ENCODE measurements at regions not wholly inside any gene's neighbourhood (a gene's known extent, or its start where the extent isn't known, plus 50 kb on each side); places are given as distances from the start of the nearest gene placed in this dataset.

DNA sequence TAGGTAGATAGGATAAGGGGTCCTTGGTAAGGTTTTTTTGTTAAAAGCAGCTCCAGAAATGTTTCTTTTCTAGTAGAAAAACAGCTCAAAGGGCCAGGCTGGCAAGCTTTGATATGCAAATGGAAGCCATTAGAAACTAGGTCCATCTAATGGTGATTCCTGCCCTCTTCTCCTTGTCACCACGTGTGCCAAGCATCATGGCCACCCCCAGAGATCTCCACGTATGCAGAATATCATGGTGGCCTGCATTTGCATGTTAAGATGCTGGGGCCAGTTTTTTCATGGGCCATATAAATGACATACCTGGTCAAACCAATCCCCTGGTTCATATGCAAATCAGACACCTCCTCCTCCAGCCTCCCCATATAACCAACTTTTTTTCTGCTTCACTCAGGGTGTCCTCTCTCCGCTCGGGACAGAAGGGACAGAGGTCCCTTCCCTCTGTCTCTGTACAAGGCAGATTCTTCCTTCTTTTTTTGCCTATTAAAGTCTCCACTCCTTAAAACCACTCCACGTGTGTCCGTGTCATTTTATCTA lies 1335.9 kb downstream of the UQCRFS1 start:
- no peak overlapping the region for H3K4me3 ChIP-seq
- no peaks in the 10 kb centered on the region for H3K9me3 ChIP-seq (replicated peaks; ENCODE audit: control insufficient read depth, insufficient read depth, low read length)
- no peak overlapping the region for H3K9ac ChIP-seq (ENCODE audit: control insufficient read depth, insufficient read depth, low read length)
- no TSS peak for BruUV-seq (replicated peaks)
- H2AFZ ChIP-seq (ENCODE audit: control insufficient read depth, low read depth, low read length) = no peak overlapping the region
- H4K20me1 ChIP-seq (ENCODE audit: control insufficient read depth, insufficient read depth) = no peaks in the 10 kb centered on the region
- DNase-seq (ENCODE audit: low read depth, low spot score) (no peak), FAIRE-seq (no peak), ATAC-seq (no peak)
- TF ChIP-seq EP300 (IDR thresholded peaks at IDR 0.05; ENCODE audit: borderline replicate concordance in 1 of 2, control insufficient read depth in 1 of 2, low read depth in 2 of 2, low read length in 2 of 2) (no peak), CHD4 (IDR thresholded peaks at IDR 0.05) (no peak), BRCA1 (IDR thresholded peaks at IDR 0.05; ENCODE audit: low read depth, low read length) (no peak), RB1 (IDR thresholded peaks at IDR 0.05; ENCODE audit: borderline replicate concordance) (no peak), SREBF1 (IDR thresholded peaks at IDR 0.05; ENCODE audit: low read length) (no peak), MYB (IDR thresholded peaks at IDR 0.05; ENCODE audit: borderline replicate concordance, low read depth, low read length) (no peak), RAD51 (IDR thresholded peaks at IDR 0.05) (no peak), CREM (IDR thresholded peaks at IDR 0.05; ENCODE audit: low read depth) (no peak), NFYA (IDR thresholded peaks at IDR 0.05; ENCODE audit: borderline replicate concordance, low read depth, low read length) (no peak), ZNF24 (IDR thresholded peaks at IDR 0.05) (no peak), MTA3 (IDR thresholded peaks at IDR 0.05; ENCODE audit: borderline replicate concordance, low read length) (no peak), ZBTB40 (IDR thresholded peaks at IDR 0.05; ENCODE audit: borderline replicate concordance) (no peak)
- TF ChIP-seq, protein P1, sequence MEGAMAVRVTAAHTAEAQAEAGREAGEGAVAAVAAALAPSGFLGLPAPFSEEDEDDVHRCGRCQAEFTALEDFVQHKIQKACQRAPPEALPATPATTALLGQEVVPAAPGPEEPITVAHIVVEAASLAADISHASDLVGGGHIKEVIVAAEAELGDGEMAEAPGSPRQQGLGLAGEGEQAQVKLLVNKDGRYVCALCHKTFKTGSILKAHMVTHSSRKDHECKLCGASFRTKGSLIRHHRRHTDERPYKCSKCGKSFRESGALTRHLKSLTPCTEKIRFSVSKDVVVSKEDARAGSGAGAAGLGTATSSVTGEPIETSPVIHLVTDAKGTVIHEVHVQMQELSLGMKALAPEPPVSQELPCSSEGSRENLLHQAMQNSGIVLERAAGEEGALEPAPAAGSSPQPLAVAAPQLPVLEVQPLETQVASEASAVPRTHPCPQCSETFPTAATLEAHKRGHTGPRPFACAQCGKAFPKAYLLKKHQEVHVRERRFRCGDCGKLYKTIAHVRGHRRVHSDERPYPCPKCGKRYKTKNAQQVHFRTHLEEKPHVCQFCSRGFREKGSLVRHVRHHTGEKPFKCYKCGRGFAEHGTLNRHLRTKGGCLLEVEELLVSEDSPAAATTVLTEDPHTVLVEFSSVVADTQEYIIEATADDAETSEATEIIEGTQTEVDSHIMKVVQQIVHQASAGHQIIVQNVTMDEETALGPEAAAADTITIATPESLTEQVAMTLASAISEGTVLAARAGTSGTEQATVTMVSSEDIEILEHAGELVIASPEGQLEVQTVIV (IDR thresholded peaks at IDR 0.05; ENCODE audit: borderline replicate concordance, partially characterized antibody) = no peak
- 28% methylated on average over 6 of the region's 6 CpGs for WGBS (ENCODE audit: insufficient coverage, insufficient replicate concordance, low lambda C conversion rate, missing lambda C conversion rate)
- SMC1A ChIA-PET (ENCODE audit: uncharacterized antibody, unreplicated experiment) = no interaction called here
- in situ Hi-C loops (cut with MboI) (no loop called here), intact Hi-C loops (cut with micrococcal nuclease; ENCODE audit: unreplicated experiment) (no loop called here)
- no peak overlapping the region for H3K4me2 ChIP-seq (ENCODE audit: control insufficient read depth, insufficient read depth)
- CTCF ChIA-PET = no interaction called here
- H3K4me1 ChIP-seq (ENCODE audit: control insufficient read depth, insufficient read depth, low read length) = no peaks in the 10 kb centered on the region
- H3K36me3 ChIP-seq (ENCODE audit: control insufficient read depth in 2 of 2, insufficient read depth in 2 of 2, low read length in 1 of 2) = no peaks in the 10 kb centered on the region
- RAD21 ChIA-PET (ENCODE audit: unreplicated experiment) = no interaction called here
- H3K79me2 ChIP-seq (ENCODE audit: control insufficient read depth, insufficient read depth, low read length) = no peaks in the 10 kb centered on the region
- no peak overlapping the region for H3K27ac ChIP-seq (ENCODE audit: control insufficient read depth, insufficient read depth)
- POLR2A ChIA-PET = no interaction called here
- H3K27me3 ChIP-seq (replicated peaks in 1 of 2; ENCODE audit: control insufficient read depth in 2 of 2, insufficient read depth in 2 of 2, low read length in 1 of 2) = no peaks in the 10 kb centered on the region
